GM10266 (cell line): ENCODE measurements at regions not wholly inside any gene's neighbourhood (a gene's known extent, or its start where the extent isn't known, plus 50 kb on each side); places are given as distances from the start of the nearest gene placed in this dataset.

Experiments
- DNase-seq: peaks from one replicate; pipeline ENCODE4 v3.0.0; 2012; ENCODE audit errors: extremely low spot score
- TF ChIP-seq, protein P1 (sequence below): IDR thresholded peaks from 2 replicates; pipeline ENCODE4 v1.5.1; 2012; ENCODE audit warnings: mild to moderate bottlenecking, low read depth; ENCODE audit not compliant: control insufficient read depth, insufficient read depth; ENCODE audit errors: missing control alignments

DNA sequence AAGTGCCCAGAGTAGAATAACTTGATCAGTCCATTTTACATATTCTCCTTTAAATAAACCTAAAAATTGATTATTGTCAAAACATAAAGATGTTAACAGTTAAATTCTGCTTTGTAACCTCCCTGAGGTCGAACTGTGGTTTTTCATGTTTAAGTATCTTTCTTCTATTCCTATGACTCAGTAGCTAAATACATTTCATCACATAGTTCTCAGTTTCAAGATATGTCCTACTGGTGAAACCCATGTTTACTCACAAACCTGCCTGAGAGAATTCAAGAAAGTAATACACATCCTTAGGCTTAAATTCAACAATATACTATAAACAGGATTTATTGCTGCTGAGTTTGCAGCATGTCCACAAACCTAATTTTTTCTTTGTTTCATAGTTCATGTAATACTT is 692.9 kb downstream of the ZPLD1 start:
- TF ChIP-seq, protein P1, sequence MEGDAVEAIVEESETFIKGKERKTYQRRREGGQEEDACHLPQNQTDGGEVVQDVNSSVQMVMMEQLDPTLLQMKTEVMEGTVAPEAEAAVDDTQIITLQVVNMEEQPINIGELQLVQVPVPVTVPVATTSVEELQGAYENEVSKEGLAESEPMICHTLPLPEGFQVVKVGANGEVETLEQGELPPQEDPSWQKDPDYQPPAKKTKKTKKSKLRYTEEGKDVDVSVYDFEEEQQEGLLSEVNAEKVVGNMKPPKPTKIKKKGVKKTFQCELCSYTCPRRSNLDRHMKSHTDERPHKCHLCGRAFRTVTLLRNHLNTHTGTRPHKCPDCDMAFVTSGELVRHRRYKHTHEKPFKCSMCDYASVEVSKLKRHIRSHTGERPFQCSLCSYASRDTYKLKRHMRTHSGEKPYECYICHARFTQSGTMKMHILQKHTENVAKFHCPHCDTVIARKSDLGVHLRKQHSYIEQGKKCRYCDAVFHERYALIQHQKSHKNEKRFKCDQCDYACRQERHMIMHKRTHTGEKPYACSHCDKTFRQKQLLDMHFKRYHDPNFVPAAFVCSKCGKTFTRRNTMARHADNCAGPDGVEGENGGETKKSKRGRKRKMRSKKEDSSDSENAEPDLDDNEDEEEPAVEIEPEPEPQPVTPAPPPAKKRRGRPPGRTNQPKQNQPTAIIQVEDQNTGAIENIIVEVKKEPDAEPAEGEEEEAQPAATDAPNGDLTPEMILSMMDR: no peak
- DNase-seq: peak; percentile 20

DNA sequence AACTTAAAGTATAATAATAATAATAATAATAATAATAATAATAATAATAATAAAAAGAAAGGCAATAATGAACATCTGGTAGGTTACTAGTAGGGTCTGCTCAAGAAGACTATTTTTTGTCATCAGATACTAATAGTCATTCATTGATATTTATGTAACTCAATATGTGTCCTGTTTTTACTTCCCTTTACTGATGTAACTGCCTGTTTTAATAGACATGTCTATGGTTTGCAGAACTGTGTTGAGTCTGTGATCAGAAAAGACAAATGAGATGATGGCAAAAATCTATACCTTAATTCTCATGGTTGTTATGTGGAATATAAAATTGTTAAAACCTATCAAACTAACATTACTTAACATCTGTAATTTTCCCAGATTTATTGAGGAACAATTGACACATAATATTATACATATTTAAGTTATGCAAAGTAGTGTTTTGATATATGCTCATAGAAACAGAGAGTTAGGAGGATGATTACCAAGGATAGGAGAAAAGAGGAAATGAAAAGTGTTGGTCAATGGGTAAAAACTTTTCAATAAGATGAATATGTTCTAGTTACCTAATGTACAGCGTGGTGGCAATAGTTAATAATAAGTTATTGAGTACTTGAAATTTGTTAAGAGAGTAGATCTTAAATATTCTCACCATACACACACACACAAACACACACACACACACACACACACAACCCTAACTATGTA is 699.4 kb downstream of the ZPLD1 start:
- no peak for DNase-seq
- TF ChIP-seq, protein P1: no peak

DNA sequence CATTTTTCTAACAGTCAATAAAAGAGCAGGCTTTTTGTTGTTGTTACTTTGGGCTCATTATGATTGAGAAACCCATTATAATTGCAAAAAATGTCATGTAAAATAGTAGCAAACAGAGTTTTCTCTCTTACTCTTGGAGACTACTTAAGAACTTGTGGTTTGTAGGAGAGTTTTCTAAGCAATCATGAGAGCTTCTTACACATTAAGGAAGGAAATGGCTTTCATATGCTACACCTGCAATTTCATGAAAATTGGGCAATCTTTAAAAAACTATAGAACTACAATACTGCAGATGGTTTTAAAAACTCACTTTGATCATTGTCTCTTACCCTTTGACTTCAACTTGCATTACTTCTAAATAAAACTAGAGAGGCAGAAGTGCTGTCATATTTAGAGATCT is 701.8 kb downstream of the ZPLD1 start:
- TF ChIP-seq, protein P1: no peak
- DNase-seq: no peak

DNA sequence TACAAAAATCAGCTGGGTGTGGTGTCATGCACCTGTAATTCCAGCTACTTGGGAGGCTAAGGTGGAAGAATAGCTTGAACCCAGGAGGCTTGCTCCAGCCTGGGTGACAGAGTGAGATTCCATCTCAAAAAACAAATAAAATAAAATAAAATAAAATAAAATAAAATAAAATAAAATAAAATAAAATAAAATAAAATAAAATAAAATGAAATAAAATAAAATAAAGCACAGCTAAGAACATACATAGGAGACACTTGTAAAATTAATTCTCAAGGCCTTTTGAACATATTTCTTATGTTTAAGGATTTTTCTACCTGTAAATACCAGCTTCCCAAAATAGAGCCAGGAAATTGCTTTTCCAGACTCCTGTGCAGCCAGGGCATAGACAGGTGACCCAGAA is 703.0 kb downstream of the ZPLD1 start:
- no peak for DNase-seq
- TF ChIP-seq, protein P1: no peak

DNA sequence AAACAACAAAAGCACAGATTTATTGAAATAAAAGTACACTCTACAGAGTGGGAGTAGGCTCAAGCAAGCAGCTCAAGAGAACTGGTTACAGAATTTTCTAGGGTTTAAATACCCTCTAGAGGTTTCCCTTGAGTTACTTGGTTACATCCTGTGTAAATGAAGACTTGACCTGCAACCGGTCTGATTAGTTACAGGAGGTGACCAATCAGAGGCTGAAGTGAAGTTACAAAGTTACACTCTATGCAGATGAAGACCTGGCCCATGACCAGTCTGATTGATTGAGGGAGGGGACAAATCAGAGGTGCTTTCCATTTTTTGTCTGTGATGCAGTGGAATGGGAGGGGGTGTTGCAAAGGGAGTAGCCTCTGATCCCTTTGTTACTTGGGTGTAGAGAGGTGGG is 723.4 kb downstream of the ZPLD1 start:
- no peak for DNase-seq
- TF ChIP-seq, protein P1: no peak

DNA sequence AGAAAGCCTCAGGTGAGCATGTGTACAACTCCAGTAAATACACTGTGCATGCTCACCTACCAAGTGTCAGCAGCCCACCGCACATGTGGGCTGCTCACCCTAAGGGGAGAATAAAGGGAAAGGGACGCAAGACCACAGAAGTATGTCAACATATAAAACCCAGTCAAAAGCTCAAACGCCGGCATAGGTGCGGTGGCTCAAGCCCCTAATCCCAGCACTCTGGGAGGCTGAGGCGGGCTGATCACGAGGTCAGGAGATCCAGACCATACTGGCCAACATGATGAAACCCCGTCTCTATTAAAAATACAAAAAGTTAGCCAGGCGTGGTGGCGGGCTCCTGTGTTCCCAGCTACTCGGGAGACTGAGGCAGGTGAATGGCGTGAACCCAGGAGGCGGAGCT is 732.1 kb downstream of the ZPLD1 start:
- DNase-seq: no peak
- TF ChIP-seq, protein P1: no peak

DNA sequence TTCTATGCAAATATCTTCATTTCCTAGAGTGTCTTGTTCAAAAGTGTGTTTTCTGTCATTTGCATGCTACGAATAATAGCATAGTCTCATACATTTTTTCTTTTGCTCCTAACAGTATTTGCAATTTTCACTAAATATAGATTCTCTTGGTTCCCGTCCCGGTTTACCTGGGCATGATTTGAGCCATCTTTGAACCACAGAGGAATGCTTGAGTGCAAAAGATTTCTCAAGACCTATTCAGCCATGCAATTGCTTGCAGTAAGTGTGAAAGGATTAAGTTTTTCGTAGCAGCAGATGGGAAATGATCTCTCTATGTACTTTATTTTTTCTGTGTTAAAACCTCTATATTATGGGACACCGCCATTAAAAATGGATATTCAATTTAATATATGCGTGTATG is 733.0 kb downstream of the ZPLD1 start:
- TF ChIP-seq, protein P1: no peak
- DNase-seq: no peak
